AG10803 (cell line): ENCODE measurements at regions not wholly inside any gene's neighbourhood (a gene's known extent, or its start where the extent isn't known, plus 50 kb on each side); places are given as distances from the start of the nearest gene placed in this dataset.

ENCODE experiments used
- DNase-seq: peaks from one replicate; pipeline ENCODE4 v3.0.0; 2010; ENCODE audit warnings: low read depth
- H3K4me3 ChIP-seq: 2 replicates; pipeline ENCODE4 v1.5.1; 2011; ENCODE audit warnings: mild to moderate bottlenecking, low read length, control low read depth
- CTCF ChIP-seq: conservative IDR thresholded peaks from 2 replicates; pipeline ENCODE4 v1.5.1; 2011; ENCODE audit warnings: mild to moderate bottlenecking, low read length, control low read depth, inconsistent platforms

- DNase-seq: no peak
- TF ChIP-seq CTCF: no peak
- no peak overlapping the region for H3K4me3 ChIP-seq
These were observed 295.5 kb upstream of the KAZN start for GRCh38 chr1:14303011-14303410.

- TF ChIP-seq CTCF: no peak
- DNase-seq: peak; percentile 90
- H3K4me3 ChIP-seq: no peak overlapping the region
These were observed 294.1 kb upstream of the KAZN start for GRCh38 chr1:14304381-14304865.

- DNase-seq: no peak
- H3K4me3 ChIP-seq: no peak overlapping the region
- no peak for TF ChIP-seq CTCF
These were observed 290.0 kb upstream of the KAZN start for GRCh38 chr1:14308460-14308859.

- no peak overlapping the region for H3K4me3 ChIP-seq
- DNase-seq: no peak
- no peak for TF ChIP-seq CTCF
These were observed 288.5 kb upstream of the KAZN start for GRCh38 chr1:14309984-14310383.

GRCh38 chr1:14310476-14310875 lies 288.0 kb upstream of the KAZN start:
- no peak for TF ChIP-seq CTCF
- DNase-seq: no peak
- no peak overlapping the region for H3K4me3 ChIP-seq

GRCh38 chr1:14313731-14314431 lies 284.6 kb upstream of the KAZN start:
- no peak for DNase-seq
- TF ChIP-seq CTCF: no peak
- no peak overlapping the region for H3K4me3 ChIP-seq

GRCh38 chr1:14318830-14319229 lies 279.7 kb upstream of the KAZN start:
- no peak overlapping the region for H3K4me3 ChIP-seq
- no peak for TF ChIP-seq CTCF
- DNase-seq: no peak
